GM12875 (cell line): ENCODE measurements at regions not wholly inside any gene's neighbourhood (a gene's known extent, or its start where the extent isn't known, plus 50 kb on each side); places are given as distances from the start of the nearest gene placed in this dataset.

Experiments used
- H3K4me3 ChIP-seq: one replicate; pipeline ENCODE4 v1.5.1; 2011; ENCODE audit warnings: low read depth, low read length, control low read depth
- TF ChIP-seq, protein P1 (sequence below): IDR thresholded peaks from 2 replicates; pipeline ENCODE4 v1.5.1; 2011; ENCODE audit warnings: low read depth, mild to moderate bottlenecking, control low read depth, inconsistent platforms, low read length, moderate library complexity, borderline replicate concordance; ENCODE audit not compliant: insufficient read depth

DNA sequence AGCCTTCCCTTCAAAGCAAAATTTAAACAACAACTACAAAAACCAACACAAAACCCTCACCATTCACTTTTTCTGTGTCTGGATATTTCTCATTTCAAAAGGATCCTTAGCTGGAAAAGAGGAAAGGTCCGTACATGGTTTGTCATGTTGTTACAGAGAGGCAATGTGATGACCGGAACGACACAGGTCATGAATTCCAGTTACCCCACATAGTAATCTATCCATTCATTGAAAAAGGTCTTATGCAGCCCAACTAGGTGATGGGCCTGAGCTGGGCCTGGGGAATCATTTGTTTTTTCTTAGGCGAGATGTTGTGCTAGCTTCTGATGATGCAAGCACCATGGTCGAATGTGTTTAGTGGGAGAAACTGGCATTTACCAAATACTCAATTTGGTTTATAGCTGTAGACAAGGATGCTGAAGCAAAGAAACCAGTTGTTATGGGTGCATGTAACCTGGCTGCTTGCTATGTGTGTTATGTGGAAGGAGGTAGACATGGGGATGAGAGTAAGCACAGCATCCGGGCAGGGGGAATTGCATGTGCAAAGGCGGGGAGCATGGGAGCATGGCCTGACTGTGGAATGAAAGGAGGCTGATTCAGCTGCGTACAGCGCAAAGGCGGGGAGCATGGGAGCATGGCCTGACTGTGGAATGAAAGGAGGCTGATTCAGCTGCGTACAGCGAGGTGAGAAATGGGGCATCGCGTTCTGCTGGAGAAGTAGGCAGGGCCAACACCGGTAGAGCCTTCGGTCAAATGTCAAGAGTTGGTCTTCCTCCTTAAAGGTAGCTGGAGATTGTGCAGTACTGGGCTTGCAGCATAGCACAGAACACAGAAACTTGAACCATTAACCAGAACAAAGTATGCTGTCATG is 269.7 kb upstream of the MAF start:
- H3K4me3 ChIP-seq, result no peak overlapping the region
- TF ChIP-seq, protein P1, sequence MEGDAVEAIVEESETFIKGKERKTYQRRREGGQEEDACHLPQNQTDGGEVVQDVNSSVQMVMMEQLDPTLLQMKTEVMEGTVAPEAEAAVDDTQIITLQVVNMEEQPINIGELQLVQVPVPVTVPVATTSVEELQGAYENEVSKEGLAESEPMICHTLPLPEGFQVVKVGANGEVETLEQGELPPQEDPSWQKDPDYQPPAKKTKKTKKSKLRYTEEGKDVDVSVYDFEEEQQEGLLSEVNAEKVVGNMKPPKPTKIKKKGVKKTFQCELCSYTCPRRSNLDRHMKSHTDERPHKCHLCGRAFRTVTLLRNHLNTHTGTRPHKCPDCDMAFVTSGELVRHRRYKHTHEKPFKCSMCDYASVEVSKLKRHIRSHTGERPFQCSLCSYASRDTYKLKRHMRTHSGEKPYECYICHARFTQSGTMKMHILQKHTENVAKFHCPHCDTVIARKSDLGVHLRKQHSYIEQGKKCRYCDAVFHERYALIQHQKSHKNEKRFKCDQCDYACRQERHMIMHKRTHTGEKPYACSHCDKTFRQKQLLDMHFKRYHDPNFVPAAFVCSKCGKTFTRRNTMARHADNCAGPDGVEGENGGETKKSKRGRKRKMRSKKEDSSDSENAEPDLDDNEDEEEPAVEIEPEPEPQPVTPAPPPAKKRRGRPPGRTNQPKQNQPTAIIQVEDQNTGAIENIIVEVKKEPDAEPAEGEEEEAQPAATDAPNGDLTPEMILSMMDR, result no peak

GRCh38 chr16:79869304-79870015 is 268.9 kb upstream of the MAF start:
- TF ChIP-seq, protein P1, result no peak
- no peak overlapping the region for H3K4me3 ChIP-seq

GRCh38 chr16:79868841-79869240 is 268.3 kb upstream of the MAF start:
- H3K4me3 ChIP-seq, result no peak overlapping the region
- TF ChIP-seq, protein P1, result no peak

- H3K4me3 ChIP-seq, result no peak overlapping the region
- TF ChIP-seq, protein P1, result no peak
Measured at GRCh38 chr16:79867425-79867997, 267.0 kb upstream of the MAF start.

DNA sequence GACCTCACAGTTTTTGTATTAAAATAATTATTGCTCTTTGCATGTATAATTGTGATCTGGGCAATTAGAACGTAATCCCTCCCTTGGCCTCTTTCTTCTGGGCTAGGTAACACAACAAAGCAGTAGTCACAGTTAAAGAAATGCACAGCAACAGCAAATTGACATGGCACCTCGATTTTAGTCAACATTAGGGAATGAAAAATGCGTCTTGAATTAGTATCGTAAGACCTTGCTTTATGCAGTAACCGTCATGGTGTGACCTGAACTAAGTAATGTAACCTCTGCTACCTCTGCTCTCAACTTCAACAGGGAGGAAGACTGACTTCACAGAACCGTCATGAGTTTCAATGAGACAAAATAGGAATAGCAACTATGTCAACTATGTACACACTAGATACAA is 265.4 kb upstream of the MAF start:
- TF ChIP-seq, protein P1, result no peak
- H3K4me3 ChIP-seq, result no peak overlapping the region

GRCh38 chr16:79864781-79865391 is 264.3 kb upstream of the MAF start:
- TF ChIP-seq, protein P1, result no peak
- no peak overlapping the region for H3K4me3 ChIP-seq
